Upper lobe of right lung (tissue), 1 donor: ENCODE measurements at regions not wholly inside any gene's neighbourhood (a gene's known extent, or its start where the extent isn't known, plus 50 kb on each side); places are given as distances from the start of the nearest gene placed in this dataset.

Source experiments
- ATAC-seq: fragments of 200-7000 bp; cut with Tn5 transposase; one replicate; pipeline ENCODE4 v1.9.1; 2020; ENCODE audit warnings: mild to moderate bottlenecking, moderate library complexity
- DNase-seq: peaks from one replicate; pipeline ENCODE4 v3.0.0-alpha.2; 2020
- H3K27ac ChIP-seq: fragments of 200-600 bp; one replicate; pipeline ENCODE4 v1.8.0; 2022
- H3K27me3 ChIP-seq: fragments of 200-600 bp; one replicate; pipeline ENCODE4 v1.8.0; 2022; ENCODE audit warnings: mild to moderate bottlenecking
- H3K36me3 ChIP-seq: fragments of 200-600 bp; one replicate; pipeline ENCODE4 v1.8.0; 2022
- H3K4me1 ChIP-seq: fragments of 200-600 bp; one replicate; pipeline ENCODE4 v1.8.0; 2022
- H3K4me3 ChIP-seq: fragments of 200-600 bp; one replicate; pipeline ENCODE4 v1.8.0; 2022; ENCODE audit warnings: mild to moderate bottlenecking
- H3K9me3 ChIP-seq: fragments of 200-600 bp; one replicate; pipeline ENCODE4 v1.8.0; 2022
- CTCF ChIP-seq: fragments of 200-600 bp; IDR thresholded peaks from one replicate; pipeline ENCODE4 v1.8.0; 2022; ENCODE audit warnings: antibody characterized with exemption
- intact Hi-C: fragments of 100-400 bp; cut with DNase I; formaldehyde crosslinking; loops from one replicate; pipeline ENCODE4 v1.11.0; 2022
- donor health status: DM: no; HTN: yes; CAD: no; lungs with severe emphysema.

GRCh38 chr13:74206061-74206561 lies 71.9 kb upstream of the KLF12 start:
- intact Hi-C loops = no loop called here
- ATAC-seq (no peak), DNase-seq (no peak)
- no peaks in the 10 kb centered on the region for H3K4me1 ChIP-seq
- no peaks in the 10 kb centered on the region for H3K36me3 ChIP-seq
- no peaks in the 10 kb centered on the region for H3K9me3 ChIP-seq
- H3K27me3 ChIP-seq = no peaks in the 10 kb centered on the region
- H3K27ac ChIP-seq = no peak overlapping the region
- no peak overlapping the region for H3K4me3 ChIP-seq
- no peak for TF ChIP-seq CTCF

DNA sequence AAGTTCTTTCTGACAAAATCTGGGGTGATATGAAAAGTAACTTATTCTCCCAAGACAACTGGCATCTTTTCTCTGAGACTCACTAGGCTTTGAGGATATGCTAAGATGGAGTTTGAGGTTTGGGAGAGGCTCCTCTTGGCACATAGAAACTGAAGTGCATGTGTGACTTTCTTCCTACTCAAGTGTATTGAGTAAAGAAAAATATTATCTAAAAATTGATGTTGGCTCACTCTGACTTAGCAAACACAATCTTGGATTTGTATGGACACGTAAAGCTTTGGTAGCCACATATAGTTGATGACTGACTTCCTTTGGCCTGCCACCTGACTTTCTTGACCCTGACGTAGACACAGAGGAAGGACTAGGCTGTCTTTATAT lies 71.1 kb upstream of the KLF12 start:
- H3K27ac ChIP-seq = no peak overlapping the region
- intact Hi-C loops = no loop called here
- no peak for TF ChIP-seq CTCF

GRCh38 chr13:74204602-74205312 lies 70.6 kb upstream of the KLF12 start:
- no peaks in the 10 kb centered on the region for H3K36me3 ChIP-seq
- ATAC-seq (no peak), DNase-seq (no peak)
- H3K4me1 ChIP-seq = no peaks in the 10 kb centered on the region
- no peak overlapping the region for H3K27ac ChIP-seq
- intact Hi-C loops = no loop called here
- H3K4me3 ChIP-seq = no peak overlapping the region
- no peaks in the 10 kb centered on the region for H3K27me3 ChIP-seq
- no peak for TF ChIP-seq CTCF
- no peaks in the 10 kb centered on the region for H3K9me3 ChIP-seq

More for the DNA sequence above, 71.1 kb upstream of the KLF12 start:
- no peak for DNase-seq
- no peak overlapping the region for H3K4me3 ChIP-seq
- no peak for ATAC-seq
- no peaks in the 10 kb centered on the region for H3K4me1 ChIP-seq
- H3K36me3 ChIP-seq = no peaks in the 10 kb centered on the region
- no peaks in the 10 kb centered on the region for H3K9me3 ChIP-seq
- H3K27me3 ChIP-seq = no peaks in the 10 kb centered on the region

- DNase-seq (no peak), ATAC-seq (no peak)
- H3K4me1 ChIP-seq = no peaks in the 10 kb centered on the region
- H3K36me3 ChIP-seq = no peaks in the 10 kb centered on the region
- intact Hi-C loops = no loop called here
- H3K4me3 ChIP-seq = no peak overlapping the region
- no peaks in the 10 kb centered on the region for H3K27me3 ChIP-seq
- no peak for TF ChIP-seq CTCF
- H3K27ac ChIP-seq = no peak overlapping the region
- H3K9me3 ChIP-seq = no peaks in the 10 kb centered on the region
Measured at GRCh38 chr13:74203576-74203975, 69.4 kb upstream of the KLF12 start.

DNA sequence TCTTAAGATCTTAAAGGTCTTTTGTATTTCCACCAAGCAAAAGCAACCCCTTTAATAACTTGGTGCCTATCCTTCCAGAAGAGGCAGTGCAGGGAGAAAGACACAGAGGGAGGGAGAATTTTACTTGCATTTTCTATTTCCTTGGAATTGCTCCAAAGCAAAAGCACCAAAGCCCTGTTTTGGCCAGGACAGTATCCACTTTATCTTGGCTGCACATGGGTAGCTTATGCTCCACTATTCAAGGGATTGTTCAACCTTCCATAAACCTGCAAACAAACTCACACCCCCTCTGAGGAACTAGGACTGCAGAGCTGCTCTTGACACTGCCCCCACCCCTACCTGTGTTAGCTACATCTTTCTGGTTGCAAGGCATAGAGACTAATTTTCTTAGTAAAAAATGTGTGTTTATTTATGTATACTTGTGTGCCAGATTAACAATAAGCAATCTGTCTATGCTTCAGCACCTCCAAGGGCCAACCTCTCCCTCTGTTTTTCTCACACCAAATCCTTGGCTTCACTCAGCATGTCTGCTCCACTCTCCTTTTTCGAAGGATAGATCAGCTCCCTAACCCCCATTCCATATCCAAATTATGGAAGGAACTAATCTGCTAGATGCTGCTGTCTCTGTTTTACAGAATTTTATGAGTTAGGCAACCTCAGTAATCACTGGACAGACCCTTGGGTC lies 68.1 kb upstream of the KLF12 start:
- H3K36me3 ChIP-seq = no peaks in the 10 kb centered on the region
- DNase-seq = no peak

More for the DNA sequence above, 68.1 kb upstream of the KLF12 start:
- no peak overlapping the region for H3K27ac ChIP-seq
- no peak for TF ChIP-seq CTCF
- intact Hi-C loops = no loop called here
- no peak for ATAC-seq
- no peaks in the 10 kb centered on the region for H3K9me3 ChIP-seq
- H3K4me1 ChIP-seq = no peaks in the 10 kb centered on the region
- H3K4me3 ChIP-seq = no peak overlapping the region
- H3K27me3 ChIP-seq = no peaks in the 10 kb centered on the region
